RWPE1 (cell line): ENCODE measurements at regions not wholly inside any gene's neighbourhood (a gene's known extent, or its start where the extent isn't known, plus 50 kb on each side); places are given as distances from the start of the nearest gene placed in this dataset.

Experiments used
- CTCF ChIA-PET: fragments of 350-600 bp; sonication (Branson Sonifier 250); formaldehyde crosslinking; extraction: SDS; loops from one replicate; lab custom pipeline; 2021; lab: Yijun Ruan, JAX
- POLR2A ChIA-PET: fragments of 400-600 bp; formaldehyde crosslinking; extraction: SDS; loops from one replicate; lab custom pipeline; 2020; ENCODE audit warnings: antibody characterized with exemption; ENCODE audit not compliant: low non-redundant PET; lab: Yijun Ruan, JAX
- DNase-seq: peaks from one replicate; pipeline ENCODE4 v3.0.0; 2012; ENCODE audit warnings: low spot score
- H3K27ac ChIP-seq: fragments of 450-650 bp; 2 replicates; pipeline ENCODE4 v1.5.1; 2017
- CTCF ChIP-seq: fragments of 450-650 bp; conservative IDR thresholded peaks from 2 replicates; pipeline ENCODE4 v1.5.1; 2017; ENCODE audit warnings: low read depth, mild to moderate bottlenecking

GRCh38 chr6:165045631-165046030 is 263.8 kb downstream of the C6orf118 start:
- CTCF ChIA-PET: no interaction called here
- DNase-seq: no peak

GRCh38 chr6:165042912-165043311 is 266.5 kb downstream of the C6orf118 start:
- no peak overlapping the region for H3K27ac ChIP-seq
- no peak for TF ChIP-seq CTCF
- CTCF ChIA-PET: no interaction called here
- POLR2A ChIA-PET: no interaction called here
- DNase-seq: no peak

More at GRCh38 chr6:165045631-165046030, 263.8 kb downstream of the C6orf118 start:
- H3K27ac ChIP-seq: no peak overlapping the region
- no peak for TF ChIP-seq CTCF
- POLR2A ChIA-PET: no interaction called here

GRCh38 chr6:165040440-165040839 is 269.0 kb downstream of the C6orf118 start:
- TF ChIP-seq CTCF: no peak
- ChIA-PET CTCF (no interaction called here), POLR2A (no interaction called here)
- H3K27ac ChIP-seq: no peak overlapping the region
- DNase-seq: no peak

- POLR2A ChIA-PET: no interaction called here
- no peak for DNase-seq
- CTCF ChIA-PET: no interaction called here
- TF ChIP-seq CTCF: no peak
- H3K27ac ChIP-seq: no peak overlapping the region
Observed at GRCh38 chr6:165034271-165034741, 275.1 kb downstream of the C6orf118 start.

GRCh38 chr6:165031502-165031901 is 277.9 kb downstream of the C6orf118 start:
- CTCF ChIA-PET: interaction anchor here (0.6 kb wide), 1 partner anchor 1341 kb away, joined by 4 read pairs; no protein-coding TSS in a partner anchor
- no peak for DNase-seq

GRCh38 chr6:165025040-165025439 is 284.4 kb downstream of the C6orf118 start:
- no peak for DNase-seq
- POLR2A ChIA-PET: no interaction called here
- CTCF ChIA-PET: interaction anchor here (0.7 kb wide), 1 partner anchor 521 kb away, joined by 3 read pairs; no protein-coding TSS in a partner anchor
- TF ChIP-seq CTCF: no peak
- no peak overlapping the region for H3K27ac ChIP-seq

More at GRCh38 chr6:165031502-165031901, 277.9 kb downstream of the C6orf118 start:
- no peak for TF ChIP-seq CTCF
- no peak overlapping the region for H3K27ac ChIP-seq
- POLR2A ChIA-PET: no interaction called here

GRCh38 chr6:165019681-165020080 is 289.7 kb downstream of the C6orf118 start:
- no peak for DNase-seq
- TF ChIP-seq CTCF: no peak
- CTCF ChIA-PET: no interaction called here
- POLR2A ChIA-PET: no interaction called here
- no peak overlapping the region for H3K27ac ChIP-seq
